ENCODE measurements at regions not wholly inside any gene's neighbourhood (a gene's known extent, or its start where the extent isn't known, plus 50 kb on each side); places are given as distances from the start of the nearest gene placed in this dataset.

GRCh38 chr16:52621651-52622050, 74.7 kb upstream of the TOX3 start:
- TF ChIP-seq POLR2AphosphoS5 (IDR thresholded peaks at IDR 0.05) (no peak), CTCF (IDR thresholded peaks at IDR 0.05) (no peak), POLR2A (IDR thresholded peaks at IDR 0.05; ENCODE audit: low read depth) (no peak), EP300 (IDR thresholded peaks at IDR 0.05) (no peak)
- 92% methylated on average over 5 of the region's 5 CpGs for WGBS

GRCh38 chr16:52618753-52619497, 72.0 kb upstream of the TOX3 start:
- H3K36me3 ChIP-seq, result no peaks in the 10 kb centered on the region
- H3K4me1 ChIP-seq, result no peaks in the 10 kb centered on the region
- H3K9me3 ChIP-seq, result peaks cover 0 to 4% (median 2%) of the 10 kb centered on the region in 4 donors
- TF ChIP-seq POLR2A (IDR thresholded peaks at IDR 0.05; ENCODE audit: low read depth), result no peak
- no peak for TF ChIP-seq POLR2AphosphoS5 (IDR thresholded peaks at IDR 0.05)
- no peak for TF ChIP-seq EP300 (IDR thresholded peaks at IDR 0.05)
- no peak for TF ChIP-seq CTCF (IDR thresholded peaks at IDR 0.05)
- WGBS, result 77% methylated on average over 3 of the region's 3 CpGs
- DNase-seq (ENCODE audit: extremely low spot score), result no peak
- intact Hi-C loops (cut with DNase I), result no loop called here
- no peak overlapping the region for H3K4me3 ChIP-seq
- H3K27ac ChIP-seq (replicated peaks in 1 of 4), result no peak overlapping the region
- H3K27me3 ChIP-seq, result no peaks in the 10 kb centered on the region

More at GRCh38 chr16:52621651-52622050, 74.7 kb upstream of the TOX3 start:
- Histone ChIP-seq H3K4me3 (no peak overlapping the region), H3K27ac (replicated peaks in 1 of 4) (no peak overlapping the region), H3K36me3 (no peaks in the 10 kb centered on the region), H3K9me3 (peaks cover 0 to 4% (median 2%) of the 10 kb centered on the region in 4 donors), H3K4me1 (no peaks in the 10 kb centered on the region), H3K27me3 (no peaks in the 10 kb centered on the region)
- intact Hi-C loops (cut with DNase I), result no loop called here
- DNase-seq (ENCODE audit: extremely low spot score), result no peak

- Histone ChIP-seq H3K4me1 (no peaks in the 10 kb centered on the region), H3K27ac (replicated peaks in 1 of 4) (no peak overlapping the region), H3K9me3 (peaks cover 0 to 4% (median 2%) of the 10 kb centered on the region in 4 donors), H3K4me3 (no peak overlapping the region), H3K36me3 (no peaks in the 10 kb centered on the region), H3K27me3 (no peaks in the 10 kb centered on the region)
- intact Hi-C loops (cut with DNase I), result no loop called here
- no peak for DNase-seq (ENCODE audit: extremely low spot score)
- TF ChIP-seq POLR2A (IDR thresholded peaks at IDR 0.05; ENCODE audit: low read depth) (no peak), CTCF (IDR thresholded peaks at IDR 0.05) (no peak), POLR2AphosphoS5 (IDR thresholded peaks at IDR 0.05) (no peak), EP300 (IDR thresholded peaks at IDR 0.05) (no peak)
- WGBS, result 73% methylated on average over 3 of the region's 3 CpGs
Measured at GRCh38 chr16:52617591-52617990, 70.6 kb upstream of the TOX3 start.

GRCh38 chr16:52613508-52613907, 66.6 kb upstream of the TOX3 start:
- no peaks in the 10 kb centered on the region for H3K36me3 ChIP-seq
- intact Hi-C loops (cut with DNase I), result no loop called here
- 83% methylated on average over 2 of the region's 2 CpGs for WGBS
- H3K4me3 ChIP-seq, result no peak overlapping the region
- no peaks in the 10 kb centered on the region for H3K9me3 ChIP-seq
- H3K27ac ChIP-seq (replicated peaks in 1 of 4), result no peak overlapping the region
- no peaks in the 10 kb centered on the region for H3K4me1 ChIP-seq
- DNase-seq (ENCODE audit: extremely low spot score), result no peak
- no peak for TF ChIP-seq POLR2AphosphoS5 (IDR thresholded peaks at IDR 0.05)
- no peak for TF ChIP-seq CTCF (IDR thresholded peaks at IDR 0.05)
- TF ChIP-seq POLR2A (IDR thresholded peaks at IDR 0.05; ENCODE audit: low read depth), result no peak
- no peak for TF ChIP-seq EP300 (IDR thresholded peaks at IDR 0.05)
- H3K27me3 ChIP-seq, result no peaks in the 10 kb centered on the region
